GM19035 (cell line): ENCODE measurements at regions not wholly inside any gene's neighbourhood (a gene's known extent, or its start where the extent isn't known, plus 50 kb on each side); places are given as distances from the start of the nearest gene placed in this dataset.

Experiments used
- ATAC-seq: cut with Tn5 transposase; IDR thresholded peaks from one replicate; pipeline ENCODE4 v1.9.1; 2021; ENCODE audit not compliant: unreplicated experiment

DNA sequence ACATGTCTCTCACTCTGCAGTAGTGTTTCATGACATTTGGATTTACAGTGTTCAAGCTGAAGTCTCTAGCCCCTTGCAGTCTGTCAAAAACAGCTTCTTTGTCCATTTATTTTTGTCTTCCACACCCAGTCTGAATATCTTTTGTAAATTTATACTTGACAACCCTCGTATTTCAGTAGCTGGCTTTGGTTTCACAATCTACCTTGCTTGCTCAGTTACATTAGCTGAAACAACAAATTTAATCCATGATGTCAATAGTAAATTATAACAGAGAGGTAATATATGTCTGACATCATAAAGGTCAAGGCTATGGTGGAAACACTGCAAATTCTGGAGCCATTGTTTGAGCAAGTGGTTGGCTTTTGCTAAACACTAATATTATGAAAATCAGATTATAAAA, 328.7 kb downstream of the MTX2 start:
- ATAC-seq: no peak

DNA sequence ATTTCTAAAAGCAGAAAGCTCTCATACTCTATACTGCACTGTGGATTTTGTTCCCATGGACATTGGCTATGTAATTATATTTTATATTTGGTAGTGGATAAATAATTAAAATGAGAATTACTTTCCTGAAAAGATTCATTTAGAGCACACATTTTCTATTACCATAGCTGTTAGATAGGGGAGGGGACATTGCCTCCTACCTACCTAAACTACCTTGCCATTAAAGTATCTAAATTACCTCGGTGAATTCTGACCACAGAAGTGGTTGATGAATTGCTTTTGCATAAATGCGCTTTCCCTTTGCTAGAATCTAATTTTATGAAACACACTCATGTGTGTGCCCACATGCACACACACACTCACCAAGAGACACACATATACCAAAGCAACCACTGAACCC, 329.1 kb downstream of the MTX2 start:
- ATAC-seq: no peak

DNA sequence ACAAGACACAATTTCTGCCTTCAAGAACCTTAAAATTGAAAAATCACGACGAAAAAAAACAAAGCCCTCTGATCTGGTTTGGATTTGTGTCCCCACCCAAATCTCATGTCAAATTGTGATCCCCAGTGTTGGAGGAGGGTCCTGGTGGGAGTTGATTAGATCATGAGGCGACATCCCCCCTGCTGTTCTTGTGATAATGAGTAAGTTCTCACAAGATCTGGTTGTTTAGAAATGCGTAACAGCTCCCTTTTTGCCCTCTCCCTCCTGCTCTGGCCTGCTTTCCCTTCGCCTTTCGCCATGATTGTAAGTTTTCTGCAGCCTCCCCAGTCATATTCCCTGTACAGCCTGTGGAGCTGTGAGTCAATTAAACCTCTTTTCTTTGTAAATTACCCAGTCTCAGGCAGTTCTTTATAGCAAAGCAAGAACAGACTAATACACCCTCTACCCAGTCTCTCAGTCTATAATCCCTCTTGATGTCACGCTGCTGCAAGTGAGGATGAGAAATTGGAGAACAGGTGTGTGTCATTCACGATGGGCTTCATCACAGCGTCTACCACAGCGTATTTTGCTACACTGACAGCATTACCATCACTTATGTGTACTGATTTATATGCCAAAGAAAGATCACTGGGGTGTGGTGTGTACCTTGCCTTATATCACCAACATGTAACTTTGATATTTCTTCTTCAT, 330.7 kb downstream of the MTX2 start:
- ATAC-seq: no peak

DNA sequence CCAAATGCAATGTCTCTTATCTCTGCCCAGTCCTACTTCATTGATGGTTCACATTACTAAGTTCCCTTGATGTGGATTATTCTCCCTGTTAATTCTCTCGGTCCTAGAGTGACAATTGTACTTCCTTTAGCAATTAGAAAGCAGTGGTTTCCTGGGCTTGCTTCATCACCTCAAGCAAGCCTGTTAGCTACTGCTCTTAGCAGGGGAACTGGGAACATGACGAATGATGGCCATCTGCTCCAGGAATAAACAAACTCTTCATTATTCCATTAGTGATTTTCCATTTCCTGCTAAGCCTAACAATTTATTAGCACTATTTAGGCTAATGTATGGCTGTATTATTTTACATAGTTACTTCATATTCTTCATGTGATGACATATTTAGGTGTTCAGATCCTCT, 331.8 kb downstream of the MTX2 start:
- no peak for ATAC-seq

DNA sequence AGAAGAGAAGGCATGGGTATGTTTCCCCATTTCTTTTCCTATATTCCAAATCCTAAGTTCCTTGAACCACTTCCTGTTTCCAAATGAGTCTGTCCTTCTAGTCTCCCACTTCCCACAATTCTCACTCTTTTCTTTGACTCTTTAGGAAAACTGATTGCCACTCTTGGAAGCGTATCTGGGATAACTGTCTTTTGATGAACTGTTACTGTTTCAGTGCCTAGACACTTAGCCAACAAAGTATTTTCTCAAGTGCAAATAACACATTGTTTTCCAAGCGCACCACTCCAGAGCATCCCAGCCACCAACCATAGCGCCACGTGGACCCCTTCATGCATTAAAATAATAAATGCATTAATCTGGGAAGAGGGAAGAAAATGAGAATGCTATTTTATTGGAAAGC, 342.8 kb downstream of the MTX2 start:
- ATAC-seq: no peak

DNA sequence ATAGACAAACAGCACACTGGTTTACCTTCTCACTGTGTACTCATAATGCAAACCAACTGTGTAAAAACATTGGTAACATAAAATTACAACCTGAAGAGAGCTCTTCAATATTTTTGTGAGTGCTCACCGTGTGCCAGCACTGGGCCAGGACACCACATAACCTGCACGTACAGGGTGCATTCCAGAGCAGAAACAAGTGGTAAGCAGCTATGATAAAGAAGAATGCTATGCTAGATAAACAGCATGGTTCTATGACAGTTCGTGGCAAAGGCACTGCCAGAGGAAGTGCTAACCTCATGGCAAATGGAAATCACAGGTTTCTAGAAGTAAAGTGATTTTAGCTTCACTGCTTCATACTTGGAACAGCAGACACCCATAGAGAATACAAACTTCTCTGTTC, 343.5 kb downstream of the MTX2 start:
- ATAC-seq: no peak

DNA sequence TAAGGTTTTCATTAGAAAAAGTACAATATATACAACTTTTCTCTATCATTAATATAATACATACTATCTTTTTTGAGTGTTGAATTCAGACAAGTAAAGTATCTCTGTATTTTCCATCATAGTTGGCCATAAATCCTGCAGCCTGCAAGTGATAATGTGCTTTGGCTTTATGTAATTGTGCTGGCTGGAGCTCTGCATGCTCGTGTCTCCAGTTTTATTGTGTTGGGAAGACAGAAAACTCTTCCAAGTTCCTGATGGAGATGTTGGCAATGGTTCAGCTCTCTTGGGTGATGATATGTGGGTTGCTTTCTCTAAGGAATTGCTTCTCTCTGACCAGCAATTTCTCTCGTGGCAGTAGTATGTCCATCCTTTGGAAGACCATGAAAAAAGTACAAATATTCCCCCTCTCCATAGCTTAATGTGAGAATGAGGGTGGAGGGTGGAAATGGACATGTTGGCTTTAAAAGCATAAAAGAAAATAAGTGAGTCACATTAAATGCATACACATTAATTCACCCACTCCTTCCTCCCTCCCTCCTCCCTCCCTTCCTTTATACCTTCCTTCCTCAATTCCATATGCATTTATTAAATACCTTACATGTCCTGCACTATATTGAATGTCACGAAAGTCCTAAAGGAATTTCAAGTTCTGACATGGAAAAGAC, 344.2 kb downstream of the MTX2 start:
- no peak for ATAC-seq

DNA sequence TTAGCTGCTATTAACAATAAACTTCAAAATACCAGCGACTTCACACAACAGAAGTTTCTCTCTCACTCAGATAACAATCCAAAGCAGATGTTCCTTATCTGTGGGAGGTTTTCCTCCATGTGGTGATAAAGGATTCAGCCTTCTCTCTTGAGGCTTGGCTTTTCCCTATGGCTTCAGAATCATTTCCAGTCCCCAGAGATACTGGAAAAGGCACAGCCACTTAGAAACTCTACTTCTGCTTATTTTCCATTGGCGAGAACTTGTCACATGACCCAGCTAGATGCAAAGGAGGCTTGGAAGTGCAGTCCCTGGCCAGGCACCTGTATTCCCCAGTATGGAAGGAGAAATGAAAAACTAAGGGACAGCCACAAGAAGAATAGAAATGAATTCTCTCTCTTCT, 344.8 kb downstream of the MTX2 start:
- ATAC-seq: no peak

DNA sequence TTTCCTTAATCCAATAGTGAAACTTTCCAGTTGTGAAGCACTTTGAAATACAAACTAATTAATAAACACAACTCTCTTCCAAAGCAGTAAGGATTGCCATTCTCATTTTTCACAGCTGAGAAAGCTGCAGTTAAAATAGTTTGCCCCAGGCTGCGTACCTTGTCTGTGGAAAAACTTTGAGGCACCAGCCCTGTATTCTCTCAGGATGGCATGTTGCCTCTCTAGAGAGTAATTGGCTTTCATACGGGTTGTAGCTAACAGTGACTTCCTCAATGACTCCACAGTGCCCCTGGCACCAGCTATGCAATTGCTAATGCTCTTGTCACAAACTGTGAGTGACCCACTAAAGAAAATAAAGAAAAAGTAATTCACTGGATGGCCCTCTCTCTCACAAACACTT, 345.7 kb downstream of the MTX2 start:
- no peak for ATAC-seq

DNA sequence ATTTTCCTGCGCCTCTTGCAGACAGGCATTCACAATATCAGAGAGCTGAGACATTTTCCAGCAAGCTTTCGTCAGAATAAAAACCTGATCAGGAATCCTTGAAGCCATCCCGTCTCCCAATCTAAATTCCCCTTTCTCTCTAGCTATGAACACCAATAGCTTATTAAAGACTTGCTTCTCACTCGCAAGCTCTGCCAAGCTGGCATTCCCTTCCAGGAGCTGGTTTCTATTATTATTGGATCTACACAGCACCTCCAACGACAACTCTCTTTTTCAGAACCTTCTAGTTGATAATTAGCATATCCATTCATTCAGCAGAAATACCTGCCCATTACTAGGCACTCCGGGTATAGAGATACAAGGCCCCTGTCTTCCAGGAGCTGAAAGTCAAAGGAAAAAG, 350.3 kb downstream of the MTX2 start:
- ATAC-seq: no peak

DNA sequence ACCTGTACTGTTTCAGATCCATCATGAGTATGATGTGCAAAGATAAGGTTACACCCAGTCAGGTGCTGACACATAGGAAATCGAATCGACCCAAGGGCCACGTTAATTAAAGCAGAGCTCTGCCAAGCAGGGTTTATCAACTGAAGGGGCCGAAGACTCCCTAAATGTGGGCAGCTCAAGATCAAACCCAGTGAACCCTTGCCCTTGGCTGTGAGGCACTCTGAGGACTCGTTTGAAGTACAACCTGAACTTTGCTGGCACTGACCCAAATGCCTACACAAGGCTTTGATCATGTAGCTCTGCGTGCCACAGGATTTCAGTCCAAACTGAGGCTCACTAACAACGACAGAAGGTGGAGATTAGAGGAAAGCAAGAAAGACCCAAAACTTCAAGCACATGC, 352.1 kb downstream of the MTX2 start:
- no peak for ATAC-seq

DNA sequence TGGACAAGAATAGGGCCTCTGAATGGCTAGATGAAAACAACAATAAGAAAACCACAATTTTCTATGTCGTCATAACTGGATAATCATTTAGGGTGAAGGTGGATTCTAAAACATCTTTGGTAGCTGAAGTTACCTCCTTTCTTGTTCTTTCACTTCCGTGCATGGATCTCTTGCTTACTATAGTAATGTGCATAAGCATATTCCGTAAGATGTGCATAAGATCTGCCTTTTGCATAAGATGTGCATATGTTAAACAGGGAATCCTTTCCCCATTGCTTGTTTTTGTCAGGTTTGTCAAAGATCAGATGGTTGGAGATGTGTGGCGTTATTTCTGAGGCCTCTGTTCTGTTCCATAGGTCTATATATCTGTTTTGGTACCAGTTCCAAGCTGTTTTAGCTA, 353.6 kb downstream of the MTX2 start:
- ATAC-seq: no peak

DNA sequence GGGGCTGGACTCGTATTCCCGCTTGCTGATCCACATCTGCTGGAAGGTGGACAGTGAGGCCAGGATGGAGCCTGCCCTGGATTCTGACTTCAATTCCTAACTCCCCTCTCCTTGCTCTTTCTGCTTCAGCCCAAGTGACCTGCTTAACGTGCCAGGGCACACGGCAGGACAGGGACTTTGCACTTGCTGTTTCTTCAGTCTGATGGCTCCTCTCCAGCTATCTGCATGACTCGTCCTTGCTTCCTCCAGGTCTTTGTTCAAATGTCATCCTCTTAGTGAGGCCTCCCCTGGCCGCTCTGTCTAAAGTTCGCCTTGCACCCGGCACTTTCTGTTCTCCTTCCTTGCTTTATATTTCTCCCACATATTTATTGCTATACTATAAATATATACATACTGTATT, 357.6 kb downstream of the MTX2 start:
- no peak for ATAC-seq

DNA sequence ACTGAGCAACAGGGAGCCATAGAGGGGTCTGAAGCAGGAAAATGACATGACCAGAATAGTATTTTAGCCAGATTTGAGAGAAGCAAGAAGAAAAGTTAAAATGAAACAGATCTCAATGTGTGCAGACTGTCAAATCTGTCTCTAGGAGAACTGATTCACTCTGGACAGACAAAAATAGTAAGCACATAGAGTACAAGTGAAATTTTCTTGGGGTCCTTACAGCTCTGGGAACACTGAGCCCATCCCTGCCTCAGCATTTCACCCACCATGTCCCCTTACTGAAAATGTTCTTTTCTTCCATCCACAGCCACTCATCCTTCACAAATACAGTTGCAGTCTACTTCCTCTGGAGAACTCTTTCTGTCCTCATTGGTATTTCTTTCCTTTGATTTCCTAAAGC, 359.2 kb downstream of the MTX2 start:
- ATAC-seq: no peak

DNA sequence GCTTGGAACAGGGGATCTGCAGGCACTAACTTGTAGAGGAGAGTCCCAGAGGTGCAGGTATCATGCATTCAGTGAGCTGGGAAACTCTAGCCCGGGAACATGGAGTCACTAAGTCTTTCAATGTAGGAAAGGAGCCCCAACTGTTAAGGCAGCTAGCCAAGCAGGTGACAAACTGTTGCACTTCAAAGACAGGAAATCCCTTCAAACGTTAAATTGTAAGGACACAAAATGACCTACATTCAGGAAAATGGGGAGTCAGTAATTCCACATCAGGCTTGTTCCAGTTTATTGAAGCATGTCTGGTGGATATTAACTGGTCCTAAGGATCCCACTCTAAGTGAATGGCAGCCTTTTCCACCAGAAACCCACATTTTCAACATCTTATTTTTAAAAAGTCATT, 364.5 kb downstream of the MTX2 start:
- no peak for ATAC-seq

DNA sequence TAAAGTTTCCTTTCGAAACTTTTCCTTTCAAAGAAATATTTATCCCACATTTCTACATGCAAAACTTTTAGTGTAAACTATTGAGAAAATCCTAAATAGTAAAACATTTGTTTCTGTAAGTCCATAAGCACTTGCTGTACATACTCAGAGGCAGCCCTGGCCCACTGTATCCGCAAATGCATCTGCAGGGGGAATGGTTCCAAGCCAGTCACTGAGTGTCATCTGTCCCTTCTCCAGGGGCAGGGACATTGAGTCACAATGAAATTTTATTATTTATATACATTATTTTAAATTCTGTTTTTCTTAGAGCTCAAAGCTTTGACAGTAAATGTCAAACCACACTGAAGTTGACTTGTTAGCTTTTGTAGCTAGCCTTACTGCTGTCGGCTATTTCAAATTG, 367.2 kb downstream of the MTX2 start:
- no peak for ATAC-seq

DNA sequence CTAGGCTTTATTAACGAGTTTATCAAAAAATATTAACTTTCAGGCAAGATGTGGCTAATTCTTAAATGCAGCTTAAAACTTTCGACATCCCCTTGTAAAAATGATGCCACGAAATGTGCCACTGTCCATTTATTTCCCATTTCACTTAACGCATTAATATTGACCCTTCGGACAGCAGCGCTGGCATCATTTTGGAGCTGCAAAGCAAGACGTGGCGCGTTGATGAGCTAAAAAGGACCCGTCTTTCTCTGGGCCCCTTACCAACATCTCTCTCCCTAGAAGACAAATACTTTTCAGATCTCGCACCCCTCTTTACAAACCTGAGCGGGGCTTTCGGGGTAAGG, 367.9 kb downstream of the MTX2 start:
- no peak for ATAC-seq

DNA sequence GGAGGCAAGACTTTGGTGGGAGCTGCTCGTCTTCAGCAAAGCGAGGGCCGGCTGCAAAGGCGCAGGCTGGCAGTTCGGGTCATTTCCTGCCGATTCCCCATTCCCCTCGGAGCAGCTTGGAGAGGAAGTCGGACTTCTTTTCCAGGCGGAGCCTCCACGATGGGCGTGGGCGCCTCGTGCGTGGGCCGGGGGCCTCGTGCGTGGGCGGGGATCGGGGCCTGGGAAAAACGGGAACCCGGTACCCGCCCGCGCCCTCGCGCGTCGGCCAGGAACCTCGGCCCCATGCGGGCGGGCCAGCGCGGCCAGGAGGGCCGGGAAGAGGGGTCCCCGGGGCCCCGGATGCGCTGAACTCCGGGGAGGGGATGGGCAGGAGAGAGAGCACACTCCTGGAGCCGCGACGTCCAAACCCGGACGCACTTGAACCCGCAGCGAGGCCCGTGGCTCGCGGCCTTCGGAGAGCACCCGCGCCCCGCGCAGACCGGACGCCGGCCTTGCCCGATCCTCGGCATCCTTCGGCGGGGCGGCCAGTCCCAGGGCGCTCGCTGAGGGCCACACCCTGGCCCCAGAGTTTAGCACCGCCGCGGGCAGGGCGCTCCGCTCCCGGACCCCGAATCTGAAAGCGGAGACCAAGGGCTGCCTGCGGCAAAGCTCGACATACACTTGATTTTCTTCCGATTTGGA, 368.4 kb downstream of the MTX2 start:
- peak; percentile 50 for ATAC-seq

DNA sequence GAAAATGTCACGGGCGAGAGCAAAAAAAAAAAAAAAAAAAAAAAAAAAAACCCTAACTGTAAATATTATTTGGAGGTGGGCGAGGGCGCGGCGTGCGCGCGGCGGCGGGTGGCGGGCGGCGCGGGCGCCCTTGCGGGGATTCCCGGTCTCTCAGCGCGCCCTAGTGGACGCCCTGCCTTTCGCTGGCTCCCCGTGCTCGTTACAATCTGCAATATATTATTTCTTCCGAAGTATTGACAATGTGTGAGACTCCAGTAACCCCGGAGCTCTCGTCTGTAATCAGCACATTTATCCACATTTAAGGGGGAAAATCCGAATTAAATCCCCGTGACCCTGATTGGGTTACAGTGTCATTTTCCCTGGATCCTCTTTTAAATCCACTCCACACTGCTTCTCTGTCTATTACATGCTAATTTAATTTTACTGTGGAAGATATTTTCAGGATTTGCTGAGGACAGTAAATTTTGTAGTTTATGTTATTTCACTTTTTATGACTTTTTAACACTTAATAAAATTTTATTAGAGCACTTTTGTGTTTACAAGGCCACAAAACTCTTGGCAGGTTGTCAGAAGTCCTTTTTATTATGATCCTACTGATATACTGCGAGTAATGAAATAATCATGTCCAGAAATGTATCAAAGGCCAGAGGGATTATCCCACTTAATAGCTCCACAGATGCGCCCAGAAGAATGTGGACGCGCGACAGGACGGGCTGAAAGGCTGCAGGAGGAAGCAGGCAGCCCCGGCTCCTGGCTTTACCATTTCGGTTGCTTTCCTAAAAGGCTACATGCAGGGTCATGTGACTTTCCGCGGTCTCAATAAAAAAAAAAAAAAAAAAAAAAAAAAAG, 369.1 kb downstream of the MTX2 start:
- ATAC-seq: peak; percentile 83

DNA sequence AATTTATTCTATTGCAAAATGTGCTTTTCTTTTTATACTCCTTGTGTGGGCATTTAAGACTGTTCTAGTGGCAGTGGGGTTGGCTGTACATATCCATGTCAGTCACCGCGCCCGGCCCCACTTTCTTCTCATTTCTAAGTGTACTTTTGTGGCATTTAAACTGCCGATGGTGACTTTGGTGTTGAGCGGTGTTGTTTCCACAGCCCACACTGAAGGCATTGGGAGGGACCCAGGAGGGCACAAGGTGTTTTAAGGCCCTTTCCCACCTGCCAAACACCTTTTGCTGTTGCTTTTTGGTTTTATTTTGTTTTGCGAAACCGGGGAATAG, 369.7 kb downstream of the MTX2 start:
- ATAC-seq: no peak

DNA sequence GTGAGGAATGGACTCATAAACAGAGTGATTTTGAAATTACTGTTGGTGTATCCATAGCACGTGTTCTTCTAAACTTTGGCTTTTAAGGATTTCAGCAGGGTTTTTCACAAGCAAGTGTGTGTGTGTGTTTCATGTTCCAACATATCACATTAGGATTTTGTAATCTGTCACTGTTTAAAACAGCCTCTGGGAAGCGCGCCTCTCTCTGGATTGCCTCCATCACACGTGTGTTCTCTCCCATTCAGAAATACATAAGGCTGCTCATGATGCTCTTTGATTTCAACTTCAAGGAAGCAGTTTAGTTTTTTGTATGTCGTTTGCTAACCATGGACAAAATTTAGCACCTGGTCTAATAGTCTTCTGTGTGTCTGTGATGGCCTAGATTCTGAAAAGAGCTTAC, 370.4 kb downstream of the MTX2 start:
- no peak for ATAC-seq

DNA sequence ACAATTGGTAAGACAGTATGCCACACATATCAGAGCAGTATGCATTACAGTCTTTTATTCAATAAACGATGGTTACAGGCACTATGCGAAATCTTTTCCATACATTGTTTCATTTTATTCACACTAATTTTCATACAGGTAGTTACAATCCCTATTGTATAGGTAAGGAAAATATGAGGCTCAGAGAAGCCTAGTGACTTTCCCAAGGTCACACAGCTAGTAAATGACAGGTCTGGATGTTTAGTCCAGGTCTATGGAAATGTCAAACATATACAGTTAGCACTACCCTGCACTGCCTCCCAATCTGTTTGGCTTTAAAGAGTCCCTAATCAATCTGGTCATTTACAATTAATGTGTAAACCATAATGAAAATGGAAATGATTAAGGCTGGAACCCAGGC, 372.2 kb downstream of the MTX2 start:
- ATAC-seq: no peak
